T-helper 1 cell treated with Interleukin-12 subunit alpha and Interleukin-12 subunit beta and Interleukin-4 antibody, amounts not matched to agents 30 μg/mL and 1 μg/mL, for 36 hours (primary cell): ENCODE measurements at regions not wholly inside any gene's neighbourhood (a gene's known extent, or its start where the extent isn't known, plus 50 kb on each side); places are given as distances from the start of the nearest gene placed in this dataset.
A peak's percentile ranks its signal among the peaks of the same experiment; 100 is the strongest.
"Not testable (repeated sequence)": the region's sequence is repeated elsewhere in the genome, so short reads cannot be mapped to it uniquely, and the experiment has no call there.

Experiments
- H3K27ac Mint-ChIP-seq: one replicate; pipeline ENCODE4 v1.8.0; 2021; ENCODE audit warnings: mild to moderate bottlenecking, mixed read lengths
- H3K27me3 Mint-ChIP-seq: one replicate; pipeline ENCODE4 v1.8.0; 2021; ENCODE audit warnings: low read depth, mixed read lengths
- H3K36me3 Mint-ChIP-seq: one replicate; pipeline ENCODE4 v1.8.0; 2021; ENCODE audit warnings: low read depth, mixed read lengths
- H3K4me1 Mint-ChIP-seq: one replicate; pipeline ENCODE4 v1.8.0; 2021; ENCODE audit warnings: low read depth, mixed read lengths
- H3K4me3 Mint-ChIP-seq: one replicate; pipeline ENCODE4 v1.8.0; 2021; ENCODE audit warnings: mild to moderate bottlenecking, moderate library complexity, mixed read lengths
- H3K9me3 Mint-ChIP-seq: one replicate; pipeline ENCODE4 v1.8.0; 2021; ENCODE audit warnings: mixed read lengths

DNA sequence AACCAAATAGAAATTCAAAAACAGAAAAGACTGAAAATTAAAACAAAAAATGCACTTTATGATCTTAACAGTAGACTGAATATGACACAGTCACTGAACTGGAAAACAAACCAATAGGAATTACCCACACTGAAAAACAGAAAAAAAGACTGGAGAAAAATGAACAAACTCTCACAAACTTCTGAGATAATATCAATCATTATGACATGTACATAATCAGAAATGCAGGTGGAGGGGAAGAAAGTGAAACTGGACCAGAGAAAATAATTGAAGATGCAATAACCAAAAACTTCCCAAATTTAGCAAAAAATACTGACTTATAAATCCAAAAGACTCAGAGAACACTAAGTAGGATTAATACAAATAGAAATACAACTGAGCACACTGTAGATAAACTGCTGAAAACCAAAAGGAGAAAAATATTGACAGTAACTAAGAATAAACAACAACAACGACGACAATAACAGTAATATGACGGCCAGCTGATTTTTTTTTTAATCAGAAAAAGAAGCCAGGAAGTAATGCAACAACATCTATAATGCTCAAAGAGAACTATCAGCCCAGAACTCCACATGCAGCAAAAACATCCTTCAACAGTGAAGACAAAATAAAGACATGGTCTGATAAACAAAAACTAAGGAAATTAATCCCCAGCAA, 108.1 kb downstream of the ZFAND4 start:
- H3K4me3 Mint-ChIP-seq = no peak overlapping the region

DNA sequence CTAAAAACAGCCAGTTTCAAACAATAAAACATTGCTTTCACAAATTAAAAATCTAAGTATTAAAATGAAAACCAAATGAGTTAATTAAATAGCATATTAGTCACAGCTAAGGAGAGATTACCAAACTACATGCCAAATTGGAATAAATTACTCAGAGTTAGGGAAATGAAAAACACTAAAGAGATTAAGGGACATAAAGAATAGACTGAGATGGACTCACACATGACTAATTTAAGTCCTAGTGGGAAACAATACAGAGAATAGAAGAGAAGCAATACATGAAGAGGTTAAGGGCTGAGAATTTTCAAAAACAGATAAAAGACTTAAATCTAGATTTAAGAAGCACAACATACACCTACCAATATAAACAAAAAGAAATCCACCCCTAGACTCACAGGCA, 110.6 kb downstream of the ZFAND4 start:
- no peak overlapping the region for H3K4me3 Mint-ChIP-seq
- peaks cover 14% of the 10 kb centered on the region for H3K4me1 Mint-ChIP-seq
- H3K36me3 Mint-ChIP-seq = peaks cover 15% of the 10 kb centered on the region
- no peaks in the 10 kb centered on the region for H3K9me3 Mint-ChIP-seq
- H3K27ac Mint-ChIP-seq = no peak overlapping the region
- no peaks in the 10 kb centered on the region for H3K27me3 Mint-ChIP-seq

More for the DNA sequence above, 108.1 kb downstream of the ZFAND4 start:
- Mint-ChIP-seq H3K9me3 (no peaks in the 10 kb centered on the region), H3K4me1 (peaks cover 2% of the 10 kb centered on the region), H3K27ac (no peak overlapping the region), H3K36me3 (peaks cover 6% of the 10 kb centered on the region), H3K27me3 (no peaks in the 10 kb centered on the region)

DNA sequence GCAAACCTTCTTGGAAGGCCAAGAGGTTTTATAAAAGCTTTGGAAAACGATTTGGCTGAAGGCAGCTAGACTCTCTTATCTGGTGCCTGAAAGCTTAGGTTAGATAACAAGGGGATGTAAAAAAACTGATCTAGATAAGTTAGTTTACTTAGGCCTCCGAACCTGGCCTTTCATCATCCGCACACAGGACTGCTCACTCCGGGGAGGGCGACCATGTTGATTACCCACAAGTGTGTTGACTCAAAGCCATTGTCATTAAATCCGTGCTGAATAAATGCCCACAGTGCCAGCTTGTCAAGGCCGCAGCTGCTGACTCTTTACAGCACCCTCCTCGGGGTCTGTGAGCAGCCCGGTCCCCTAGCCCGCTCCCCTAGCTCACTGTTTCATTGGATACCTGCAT, 112.3 kb downstream of the ZFAND4 start:
- no peaks in the 10 kb centered on the region for H3K9me3 Mint-ChIP-seq
- no peak overlapping the region for H3K27ac Mint-ChIP-seq
- peaks cover 20% of the 10 kb centered on the region for H3K4me1 Mint-ChIP-seq
- no peak overlapping the region for H3K4me3 Mint-ChIP-seq
- no peaks in the 10 kb centered on the region for H3K27me3 Mint-ChIP-seq
- H3K36me3 Mint-ChIP-seq = peaks cover 15% of the 10 kb centered on the region

DNA sequence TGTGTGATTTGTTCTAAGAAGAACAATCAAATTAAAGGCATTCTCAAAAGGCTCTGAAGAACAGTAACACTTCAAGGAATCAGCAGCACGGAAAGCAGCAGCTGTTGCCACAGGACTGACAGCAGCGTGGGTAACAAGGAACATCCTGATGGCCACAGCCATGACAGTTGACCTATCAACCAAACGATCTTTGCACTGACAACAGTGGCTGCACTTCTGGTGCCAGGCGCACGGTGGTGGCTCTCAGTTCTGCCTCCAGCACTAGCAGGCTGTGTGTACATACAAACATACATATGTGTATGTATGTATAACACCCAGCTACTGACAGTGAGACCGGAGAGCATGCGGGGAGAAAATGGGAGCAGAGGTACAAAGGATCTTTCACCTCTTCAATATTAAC, 114.1 kb downstream of the ZFAND4 start:
- Mint-ChIP-seq H3K4me1 (peaks cover 21% of the 10 kb centered on the region), H3K27me3 (no peaks in the 10 kb centered on the region), H3K27ac (no peak overlapping the region), H3K36me3 (peaks cover 16% of the 10 kb centered on the region), H3K9me3 (no peaks in the 10 kb centered on the region), H3K4me3 (peak overlapping the region; percentile 30)

DNA sequence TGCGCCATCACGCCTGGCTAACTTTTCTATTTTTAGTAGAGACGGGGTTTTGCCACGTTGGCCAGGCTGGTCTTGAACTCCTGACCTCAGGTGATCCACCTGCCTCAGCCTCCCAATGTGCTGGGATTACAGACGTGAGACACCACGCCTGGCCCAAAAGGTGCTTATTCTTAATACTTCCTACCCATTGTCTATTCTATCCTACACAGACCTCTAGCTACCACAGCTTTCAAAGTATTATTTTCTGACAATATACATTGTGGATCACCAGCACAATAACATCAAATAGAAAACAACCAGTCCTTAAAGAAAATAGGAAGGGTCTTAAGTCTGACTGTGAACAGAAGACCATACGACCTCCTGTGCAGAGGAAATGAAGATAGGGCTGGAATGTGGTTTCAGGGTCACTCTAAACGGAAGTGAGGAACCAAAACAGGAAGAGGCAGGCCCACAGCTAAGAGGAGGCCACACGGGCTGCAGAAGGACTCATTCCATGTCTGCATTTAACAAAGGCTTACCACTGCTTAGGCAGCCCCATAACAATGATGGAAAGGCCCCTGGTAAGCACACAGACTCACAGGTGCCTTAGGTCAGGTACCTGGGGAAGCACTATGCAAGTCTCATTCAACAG, 115.2 kb downstream of the ZFAND4 start:
- H3K4me1 Mint-ChIP-seq = peaks cover 24% of the 10 kb centered on the region
- H3K9me3 Mint-ChIP-seq = no peaks in the 10 kb centered on the region
- H3K27ac Mint-ChIP-seq = peak overlapping the region; percentile 72
- no peaks in the 10 kb centered on the region for H3K27me3 Mint-ChIP-seq
- H3K36me3 Mint-ChIP-seq = peaks cover 16% of the 10 kb centered on the region
- peak overlapping the region; percentile 41 for H3K4me3 Mint-ChIP-seq

DNA sequence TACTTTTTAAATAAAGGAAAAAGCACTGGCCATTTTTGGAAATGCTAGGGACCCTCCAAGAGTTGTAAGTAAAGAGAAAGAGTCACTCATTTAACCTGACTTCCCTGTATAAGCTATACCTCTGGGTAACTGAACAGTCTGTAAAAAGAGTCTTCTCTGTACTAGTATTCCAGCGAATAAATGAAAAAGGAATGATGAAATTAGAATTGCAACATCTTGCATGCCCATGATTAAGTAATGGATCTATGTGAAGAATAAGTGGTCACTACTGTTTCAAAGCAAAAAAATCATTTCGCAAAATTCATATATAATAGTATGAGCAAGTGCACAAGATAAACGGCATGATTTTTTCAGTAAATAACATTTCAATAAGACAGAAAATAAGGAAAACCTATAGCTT, 116.8 kb downstream of the ZFAND4 start:
- H3K9me3 Mint-ChIP-seq = no peaks in the 10 kb centered on the region

DNA sequence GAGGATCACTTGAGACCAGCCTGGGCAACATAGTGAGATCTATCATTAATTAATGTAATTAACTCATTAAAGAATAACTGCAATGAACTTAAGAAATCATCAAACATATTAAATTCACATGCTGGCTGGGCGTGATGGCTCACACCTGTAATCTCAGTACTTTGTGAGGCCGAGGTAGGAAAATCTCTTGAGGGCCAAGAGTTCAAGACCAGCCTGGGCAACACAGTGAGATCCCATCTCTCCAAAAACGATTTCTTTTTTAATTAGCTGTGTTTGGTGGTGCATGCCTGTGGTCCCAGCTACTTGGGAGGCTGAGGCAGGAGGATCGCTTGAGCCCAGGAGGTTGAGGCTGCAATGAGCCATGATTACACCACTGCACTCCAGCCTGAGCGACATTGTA, 117.2 kb downstream of the ZFAND4 start:
- H3K36me3 Mint-ChIP-seq = peaks cover 18% of the 10 kb centered on the region
- H3K9me3 Mint-ChIP-seq, H3K27ac Mint-ChIP-seq, H3K27me3 Mint-ChIP-seq, H3K4me3 Mint-ChIP-seq: not testable (repeated sequence)
- H3K4me1 Mint-ChIP-seq = peaks cover 24% of the 10 kb centered on the region

More for the DNA sequence above, 116.8 kb downstream of the ZFAND4 start:
- no peak overlapping the region for H3K27ac Mint-ChIP-seq
- peaks cover 24% of the 10 kb centered on the region for H3K4me1 Mint-ChIP-seq
- H3K4me3 Mint-ChIP-seq = no peak overlapping the region
- peaks cover 20% of the 10 kb centered on the region for H3K36me3 Mint-ChIP-seq
- no peaks in the 10 kb centered on the region for H3K27me3 Mint-ChIP-seq

DNA sequence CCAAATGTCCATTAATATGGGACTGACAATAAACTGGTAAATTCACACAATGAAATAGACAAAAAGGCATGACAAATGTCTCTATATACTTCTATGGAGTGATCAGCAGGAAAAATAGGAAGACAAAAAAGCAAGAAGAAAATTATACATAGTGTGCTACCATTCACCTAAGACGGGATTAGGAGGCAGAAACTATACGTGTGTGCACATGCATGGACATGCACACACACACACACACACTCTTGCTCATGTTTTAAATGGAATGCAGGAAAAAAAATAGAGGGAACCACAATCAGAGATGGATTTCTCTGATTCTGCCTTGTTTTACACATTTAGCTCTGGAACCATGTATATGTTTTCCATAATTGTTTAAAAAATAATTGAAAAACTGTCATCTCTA, 119.0 kb downstream of the ZFAND4 start:
- no peak overlapping the region for H3K4me3 Mint-ChIP-seq
- peaks cover 17% of the 10 kb centered on the region for H3K36me3 Mint-ChIP-seq
- H3K27me3 Mint-ChIP-seq = no peaks in the 10 kb centered on the region
- H3K9me3 Mint-ChIP-seq = no peaks in the 10 kb centered on the region
- H3K4me1 Mint-ChIP-seq = peaks cover 24% of the 10 kb centered on the region
- H3K27ac Mint-ChIP-seq = no peak overlapping the region

DNA sequence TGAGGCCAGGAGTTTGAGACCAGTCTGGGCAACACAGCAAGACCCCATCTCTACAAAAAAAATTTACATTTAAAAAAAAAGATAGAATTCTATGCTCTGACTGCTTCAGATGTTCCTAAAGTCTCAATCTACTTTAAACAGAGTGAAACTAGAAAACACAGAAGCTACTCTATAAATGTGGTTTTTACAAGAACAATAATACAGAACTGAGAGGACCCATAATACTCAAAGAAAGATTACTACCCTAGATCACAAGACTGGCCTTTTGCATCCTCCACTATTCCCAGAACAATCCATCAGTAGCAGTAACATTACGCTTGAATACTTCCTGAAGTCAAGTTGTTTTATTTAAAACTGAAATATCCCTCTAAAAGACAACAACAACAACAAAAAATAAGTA, 119.4 kb downstream of the ZFAND4 start:
- no peaks in the 10 kb centered on the region for H3K27me3 Mint-ChIP-seq
- no peaks in the 10 kb centered on the region for H3K9me3 Mint-ChIP-seq
- H3K36me3 Mint-ChIP-seq = peaks cover 12% of the 10 kb centered on the region
- H3K4me3 Mint-ChIP-seq = no peak overlapping the region
- peaks cover 20% of the 10 kb centered on the region for H3K4me1 Mint-ChIP-seq
- no peak overlapping the region for H3K27ac Mint-ChIP-seq

DNA sequence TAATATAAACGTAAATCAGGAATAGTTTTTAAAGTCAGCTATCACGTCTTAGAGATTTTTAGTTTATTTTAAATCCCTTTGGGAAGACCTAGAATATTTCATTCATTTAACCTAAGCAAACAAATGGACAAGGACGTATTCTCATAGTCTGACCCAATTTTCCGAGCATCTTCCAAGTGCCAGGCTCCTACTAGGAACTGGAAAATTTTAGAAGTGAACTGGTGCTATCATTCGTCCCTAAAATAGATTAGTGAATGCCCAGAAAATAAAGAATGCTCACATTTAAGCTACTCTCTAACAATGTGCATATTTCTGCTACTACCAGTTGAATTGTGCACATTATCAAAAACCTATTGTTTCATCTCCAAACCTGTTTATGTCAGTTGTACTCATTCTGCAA, 120.1 kb downstream of the ZFAND4 start:
- Mint-ChIP-seq H3K9me3 (no peaks in the 10 kb centered on the region), H3K36me3 (peaks cover 13% of the 10 kb centered on the region), H3K4me3 (no peak overlapping the region), H3K27me3 (no peaks in the 10 kb centered on the region), H3K4me1 (peaks cover 19% of the 10 kb centered on the region), H3K27ac (no peak overlapping the region)

DNA sequence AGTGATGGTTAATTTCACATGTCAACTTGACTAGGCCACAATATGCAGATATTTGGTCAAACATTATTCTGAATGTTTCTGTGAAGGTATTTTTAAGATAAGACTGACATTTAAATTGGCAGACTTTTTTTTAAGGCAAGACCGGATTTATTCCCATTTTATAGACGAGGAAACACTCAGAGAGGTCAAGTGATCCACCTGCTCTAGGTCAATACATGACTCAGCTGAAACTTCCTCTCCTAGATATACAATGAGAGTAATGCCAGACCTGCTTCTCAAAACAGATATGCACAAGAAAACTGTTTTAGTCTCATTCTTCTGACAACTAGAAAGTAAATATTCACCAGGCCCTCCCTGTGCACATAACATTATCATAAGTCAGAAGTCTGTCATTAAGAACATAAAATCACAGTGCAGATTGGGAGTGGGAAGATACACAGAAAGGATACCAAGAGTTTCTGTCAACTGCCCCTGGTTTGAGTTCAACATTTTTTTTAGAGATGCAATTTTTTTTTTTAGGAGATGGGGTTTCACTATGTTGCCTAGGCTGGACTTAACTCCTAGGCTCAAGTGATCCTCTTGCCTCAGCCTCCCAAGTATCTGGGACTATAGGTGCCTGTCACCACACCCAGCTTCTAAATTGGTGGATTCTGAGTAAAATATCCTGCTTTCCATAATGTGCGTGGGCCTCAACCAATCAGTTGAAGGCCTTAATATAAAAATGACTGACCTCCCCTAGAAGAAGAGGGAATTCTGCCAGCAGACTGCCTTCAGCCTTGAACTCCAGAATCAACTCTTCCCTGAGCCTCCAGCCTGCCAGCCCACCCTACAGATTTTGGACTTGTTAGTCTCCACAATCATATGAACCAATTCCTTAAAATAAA, 121.4 kb downstream of the ZFAND4 start:
- Mint-ChIP-seq H3K36me3 (peaks cover 10% of the 10 kb centered on the region), H3K27me3 (no peaks in the 10 kb centered on the region), H3K4me1 (peaks cover 10% of the 10 kb centered on the region), H3K4me3 (no peak overlapping the region), H3K27ac (no peak overlapping the region), H3K9me3 (no peaks in the 10 kb centered on the region)

DNA sequence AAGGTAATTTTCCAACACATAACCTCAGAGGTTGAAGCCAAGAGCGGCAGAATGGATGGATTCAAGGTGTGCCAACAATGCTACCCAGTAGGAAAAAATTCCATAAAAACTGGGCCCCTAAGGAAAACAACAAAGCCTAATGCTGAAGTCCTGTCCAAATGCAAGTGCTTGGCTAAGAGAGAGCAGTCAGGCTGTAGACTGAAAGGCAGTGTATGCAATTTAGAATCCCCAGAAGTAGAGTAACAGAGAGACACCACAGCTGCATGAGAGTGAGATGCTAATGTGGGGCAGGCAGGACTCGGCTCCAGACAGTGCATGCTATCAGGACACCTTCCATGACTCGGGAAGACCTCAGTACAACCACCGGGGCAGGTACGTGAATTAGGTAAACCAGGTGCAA, 124.5 kb downstream of the ZFAND4 start:
- no peaks in the 10 kb centered on the region for H3K9me3 Mint-ChIP-seq
- no peak overlapping the region for H3K4me3 Mint-ChIP-seq
- H3K27me3 Mint-ChIP-seq = no peaks in the 10 kb centered on the region
- H3K27ac Mint-ChIP-seq = no peak overlapping the region
- H3K36me3 Mint-ChIP-seq = peaks cover 9% of the 10 kb centered on the region
- peaks cover 3% of the 10 kb centered on the region for H3K4me1 Mint-ChIP-seq

DNA sequence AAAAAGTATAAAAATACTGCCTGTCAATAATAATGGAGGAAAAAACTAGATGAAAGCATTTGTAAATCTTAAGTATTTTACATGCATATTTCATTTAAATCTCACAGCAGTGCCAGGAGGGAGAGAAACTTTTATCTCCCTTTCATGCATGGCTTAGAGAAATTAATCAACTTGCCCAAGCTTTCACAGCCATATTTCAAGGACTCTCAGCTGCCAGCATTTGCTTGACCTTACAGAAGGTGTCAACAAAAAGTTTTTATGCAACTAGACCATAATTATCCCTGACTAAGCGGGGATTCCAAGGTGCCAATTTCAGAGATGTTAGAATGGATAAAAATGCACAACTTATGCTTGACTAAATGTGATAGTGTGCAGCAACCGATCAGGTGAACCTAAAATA, 125.4 kb downstream of the ZFAND4 start:
- Mint-ChIP-seq H3K27me3 (no peaks in the 10 kb centered on the region), H3K27ac (no peak overlapping the region), H3K4me3 (no peak overlapping the region), H3K9me3 (no peaks in the 10 kb centered on the region), H3K4me1 (peaks cover 3% of the 10 kb centered on the region), H3K36me3 (peaks cover 9% of the 10 kb centered on the region)

DNA sequence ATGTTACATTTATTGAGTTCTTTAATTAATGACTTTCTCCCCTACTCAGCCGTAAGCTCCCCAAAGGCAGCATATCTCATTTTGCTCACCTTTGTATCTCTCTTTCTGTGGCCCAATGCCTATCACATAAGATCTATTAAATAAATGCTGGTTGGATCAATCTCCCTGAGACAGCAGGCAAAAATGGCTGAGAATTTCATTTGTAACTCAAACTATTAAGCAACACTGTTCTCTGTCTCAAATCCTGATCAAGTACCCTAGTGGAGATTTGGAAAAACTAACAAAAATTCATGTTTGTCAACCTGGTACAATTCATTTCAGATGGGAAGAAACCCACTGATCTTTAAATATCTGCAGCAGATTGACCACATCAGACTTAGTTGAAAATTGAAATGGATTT, 127.4 kb downstream of the ZFAND4 start:
- Mint-ChIP-seq H3K4me3 (no peak overlapping the region), H3K27me3 (no peaks in the 10 kb centered on the region), H3K9me3 (no peaks in the 10 kb centered on the region), H3K36me3 (peaks cover 8% of the 10 kb centered on the region), H3K4me1 (peaks cover 3% of the 10 kb centered on the region), H3K27ac (no peak overlapping the region)

DNA sequence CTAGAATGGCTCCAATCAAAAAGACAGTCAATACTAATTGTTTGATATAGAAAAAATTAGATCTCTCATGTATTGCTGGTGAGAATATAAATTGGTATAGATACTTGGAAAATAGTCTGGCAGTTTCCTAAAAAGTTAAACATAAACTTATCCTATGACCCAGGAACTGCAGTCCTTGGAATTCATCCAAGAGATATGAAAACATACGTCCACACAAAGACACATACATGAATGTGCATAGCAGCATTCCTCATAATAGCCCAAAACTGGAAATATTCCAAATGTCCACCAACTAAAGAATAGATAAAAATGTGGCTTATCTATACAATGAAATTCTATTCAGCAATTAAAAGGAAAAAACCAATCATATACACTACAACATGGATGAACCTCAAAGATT, 128.4 kb downstream of the ZFAND4 start:
- Mint-ChIP-seq H3K4me3 (no peak overlapping the region), H3K27me3 (no peaks in the 10 kb centered on the region), H3K4me1 (peaks cover 3% of the 10 kb centered on the region), H3K36me3 (peaks cover 5% of the 10 kb centered on the region), H3K27ac (no peak overlapping the region), H3K9me3 (no peaks in the 10 kb centered on the region)
